H9 (cell line): ENCODE measurements at regions not wholly inside any gene's neighbourhood (a gene's known extent, or its start where the extent isn't known, plus 50 kb on each side); places are given as distances from the start of the nearest gene placed in this dataset.

Experiments used
- DNase-seq: peaks from one replicate; pipeline ENCODE4 v3.0.0-alpha.2; 2017
- H2AFZ ChIP-seq: one replicate; pipeline ENCODE4 v1.6.1; 2013; ENCODE audit warnings: mild to moderate bottlenecking, low read length, control low read depth, moderate library complexity
- H2AK5ac ChIP-seq: 2 replicates; pipeline ENCODE4 v1.6.1; 2013; ENCODE audit warnings: low read length, control low read depth, mixed read lengths; ENCODE audit not compliant: insufficient read length
- H2BK120ac ChIP-seq: one replicate; pipeline ENCODE4 v1.6.1; 2013; ENCODE audit warnings: low read depth, mild to moderate bottlenecking, low read length, control low read depth, inconsistent platforms; ENCODE audit not compliant: poor library complexity, severe bottlenecking
- H2BK12ac ChIP-seq: 2 replicates; pipeline ENCODE4 v1.6.1; 2013; ENCODE audit warnings: low read length, control low read depth, mixed read lengths, low read depth; ENCODE audit not compliant: insufficient read length
- H2BK15ac ChIP-seq: 2 replicates; pipeline ENCODE4 v1.6.1; 2013; ENCODE audit warnings: low read depth, low read length, control low read depth
- H2BK20ac ChIP-seq: one replicate; pipeline ENCODE4 v1.6.1; 2013; ENCODE audit warnings: low read depth, mild to moderate bottlenecking, low read length, control low read depth, inconsistent platforms; ENCODE audit not compliant: poor library complexity, severe bottlenecking
- H2BK5ac ChIP-seq: 2 replicates; pipeline ENCODE4 v1.6.1; 2013; ENCODE audit warnings: low read length, control low read depth, mixed read lengths; ENCODE audit not compliant: insufficient read length
- H3K14ac ChIP-seq: 2 replicates; pipeline ENCODE4 v1.6.1; 2013; ENCODE audit warnings: low read length, control low read depth; ENCODE audit not compliant: insufficient read depth
- H3K18ac ChIP-seq: 2 replicates; pipeline ENCODE4 v1.6.1; 2013; ENCODE audit warnings: low read depth, mild to moderate bottlenecking, mixed read lengths, low read length, control low read depth; ENCODE audit not compliant: insufficient read length
- H3K23ac ChIP-seq: 2 replicates; pipeline ENCODE4 v1.6.1; 2013; ENCODE audit warnings: low read length, control low read depth, mixed read lengths, low read depth; ENCODE audit not compliant: insufficient read length
- H3K23me2 ChIP-seq: 2 replicates; pipeline ENCODE4 v1.6.1; 2013; ENCODE audit warnings: low read depth, mild to moderate bottlenecking, mixed read lengths, low read length, control low read depth; ENCODE audit not compliant: insufficient read length, poor library complexity, severe bottlenecking
- H3K27ac ChIP-seq: 2 replicates; pipeline ENCODE4 v1.5.1; 2013; ENCODE audit warnings: low read length, control low read depth, mixed read lengths, low read depth; ENCODE audit not compliant: insufficient read length
- H3K27me3 ChIP-seq: 2 replicates; pipeline ENCODE4 v1.6.1; 2013; ENCODE audit warnings: low read length, control low read depth, inconsistent platforms; ENCODE audit not compliant: insufficient read depth
- H3K4ac ChIP-seq: 2 replicates; pipeline ENCODE4 v1.6.1; 2013; ENCODE audit warnings: low read depth, mild to moderate bottlenecking, control low read depth, inconsistent platforms, low read length, moderate library complexity
- H3K4me1 ChIP-seq: 2 replicates; pipeline ENCODE4 v1.6.1; 2013; ENCODE audit warnings: low read length, control low read depth, inconsistent platforms; ENCODE audit not compliant: insufficient read depth
- H3K4me2 ChIP-seq: 2 replicates; pipeline ENCODE4 v1.6.1; 2013; ENCODE audit warnings: low read length, control low read depth, mixed read lengths; ENCODE audit not compliant: insufficient read length, insufficient read depth
- H3K56ac ChIP-seq: 2 replicates; pipeline ENCODE4 v1.6.1; 2013; ENCODE audit warnings: low read depth, mild to moderate bottlenecking, mixed read lengths, low read length, control low read depth; ENCODE audit not compliant: insufficient read length
- H3K79me1 ChIP-seq: 2 replicates; pipeline ENCODE4 v1.6.1; 2013; ENCODE audit warnings: low read depth, mild to moderate bottlenecking, moderate library complexity, low read length, control low read depth, inconsistent platforms; ENCODE audit not compliant: insufficient read depth, poor library complexity, severe bottlenecking
- H3K79me2 ChIP-seq: 2 replicates; pipeline ENCODE4 v1.6.1; 2013; ENCODE audit warnings: low read length, control low read depth, inconsistent platforms; ENCODE audit not compliant: insufficient read depth
- H3K9ac ChIP-seq: 2 replicates; pipeline ENCODE4 v1.6.1; 2013; ENCODE audit warnings: low read length, control low read depth, mixed read lengths; ENCODE audit not compliant: insufficient read length; ENCODE audit errors: extremely low read depth
- H3K9me3 ChIP-seq: one replicate; pipeline ENCODE4 v1.6.1; 2013; ENCODE audit warnings: low read depth, low read length, inconsistent platforms; ENCODE audit not compliant: control insufficient read depth
- H3T11ph ChIP-seq: one replicate; pipeline ENCODE4 v1.6.1; 2013; ENCODE audit warnings: mild to moderate bottlenecking, low read length, control low read depth, inconsistent platforms
- H4K20me1 ChIP-seq: one replicate; pipeline ENCODE4 v1.6.1; 2013; ENCODE audit not compliant: control insufficient read depth, insufficient read length, insufficient read depth
- H4K5ac ChIP-seq: 2 replicates; pipeline ENCODE4 v1.6.1; 2013; ENCODE audit warnings: low read depth, mild to moderate bottlenecking, mixed read lengths, low read length, control low read depth; ENCODE audit not compliant: insufficient read length
- H4K8ac ChIP-seq: replicated peaks from 2 replicates; pipeline ENCODE4 v1.6.1; 2013; ENCODE audit warnings: low read length, control low read depth, mixed read lengths, low read depth; ENCODE audit not compliant: insufficient read length
- H4K91ac ChIP-seq: 2 replicates; pipeline ENCODE4 v1.6.1; 2013; ENCODE audit warnings: low read depth, mild to moderate bottlenecking, moderate library complexity, mixed read lengths, low read length, control low read depth; ENCODE audit not compliant: insufficient read length
- H3K27ac Mint-ChIP-seq, 3 experiments: 2 replicates in 2 of 3; 3 replicates in 1 of 3; pipeline ENCODE4 v1.8.0; 2020 to 2021; ENCODE audit warnings: mixed read lengths in 3 of 3, mild to moderate bottlenecking in 1 of 3, moderate library complexity in 1 of 3
- H3K27me3 Mint-ChIP-seq: 2 replicates; pipeline ENCODE4 v1.8.0; 2021; ENCODE audit warnings: low read depth, mild to moderate bottlenecking, moderate library complexity, mixed read lengths
- H3K36me3 Mint-ChIP-seq, 3 experiments: 2 replicates in 2 of 3; 3 replicates in 1 of 3; pipeline ENCODE4 v1.8.0; 2020 to 2021; ENCODE audit warnings: low read depth in 3 of 3, mixed read lengths in 3 of 3; ENCODE audit not compliant: insufficient read depth in 1 of 3
- H3K4me1 Mint-ChIP-seq, 2 experiments: 2 replicates each; pipeline ENCODE4 v1.8.0; 2020; ENCODE audit warnings: mixed read lengths in 2 of 2
- H3K4me3 Mint-ChIP-seq, 2 experiments: 2 replicates in 1 of 2; 3 replicates in 1 of 2; pipeline ENCODE4 v1.8.0; 2020 to 2021; ENCODE audit warnings: mild to moderate bottlenecking in 2 of 2, mixed read lengths in 2 of 2, moderate library complexity in 1 of 2
- H3K9me3 Mint-ChIP-seq, 2 experiments: 2 replicates in 1 of 2; 3 replicates in 1 of 2; pipeline ENCODE4 v1.8.0; 2020; ENCODE audit warnings: mild to moderate bottlenecking in 2 of 2, mixed read lengths in 2 of 2, moderate library complexity in 1 of 2
- WGBS: extraction: QIAGEN DNeasy Blood & Tissue Kit; methylation state at CpG from one replicate; pipeline ENCODE4 v1.1.7; 2013; ENCODE audit warnings: missing lambda C conversion rate, low lambda C conversion rate, mixed read lengths; ENCODE audit not compliant: insufficient read length; ENCODE audit errors: extremely low coverage; 5-methylcytosine and 5-hydroxymethylcytosine counted together
- TF ChIP-seq, protein P1 (sequence below): fragments of 200-600 bp; sonication (generic); conservative IDR thresholded peaks from 3 replicates; pipeline ENCODE4 v1.8.0; 2021; ENCODE audit warnings: antibody characterized with exemption, mild to moderate bottlenecking

DNA sequence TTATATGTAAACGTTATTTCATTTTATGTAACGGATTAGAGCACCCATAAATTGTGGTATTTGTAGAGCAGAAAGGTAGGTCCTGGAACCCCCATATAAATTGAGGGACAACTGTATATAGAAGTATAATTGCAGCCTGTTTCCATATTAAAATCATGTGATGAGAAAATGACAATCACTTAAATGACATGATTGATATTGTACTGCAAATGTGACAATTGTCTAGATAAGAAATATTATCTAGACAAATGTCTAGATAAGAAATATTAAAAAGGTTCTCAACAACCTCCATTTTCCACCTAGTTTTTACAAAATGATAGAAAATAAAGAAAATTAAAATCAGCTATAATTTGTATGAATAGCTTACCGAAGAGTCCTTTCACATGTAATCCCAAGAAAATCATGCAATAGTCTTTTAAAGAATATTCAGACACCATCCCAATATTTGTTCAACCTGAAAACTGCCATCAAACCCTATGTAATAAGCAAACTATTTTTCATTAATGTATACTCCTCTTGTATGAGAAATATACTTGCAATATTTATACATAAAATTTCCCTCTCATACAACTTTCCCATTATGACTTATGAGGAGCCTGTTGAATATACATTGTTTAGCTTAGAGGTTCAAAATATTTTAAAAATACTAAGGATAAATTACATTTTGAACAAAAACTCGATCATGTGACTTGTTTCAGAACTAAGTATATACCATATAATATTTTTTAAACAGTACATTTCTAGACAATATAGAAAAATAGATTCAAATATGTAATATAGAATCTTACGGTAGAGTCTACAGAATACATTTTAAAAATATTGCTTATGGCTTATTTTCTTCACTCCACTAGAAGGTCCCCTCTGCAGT is 153.2 kb downstream of the CRPPA start:
- no peaks in the 10 kb centered on the region for H3K9me3 Mint-ChIP-seq
- H2AFZ ChIP-seq, result no peak overlapping the region
- H3K4me1 ChIP-seq, result no peaks in the 10 kb centered on the region
- 100% methylated on average over 2 of the region's 5 CpGs for WGBS
- H2AK5ac ChIP-seq, result no peak overlapping the region
- no peak overlapping the region for H2BK120ac ChIP-seq
- H3K27me3 Mint-ChIP-seq, result no peaks in the 10 kb centered on the region
- H3T11ph ChIP-seq, result no peak overlapping the region
- no peak overlapping the region for H4K8ac ChIP-seq
- H3K23me2 ChIP-seq, result no peaks in the 10 kb centered on the region
- no peak for DNase-seq
- H4K5ac ChIP-seq, result no peak overlapping the region
- TF ChIP-seq, protein P1, sequence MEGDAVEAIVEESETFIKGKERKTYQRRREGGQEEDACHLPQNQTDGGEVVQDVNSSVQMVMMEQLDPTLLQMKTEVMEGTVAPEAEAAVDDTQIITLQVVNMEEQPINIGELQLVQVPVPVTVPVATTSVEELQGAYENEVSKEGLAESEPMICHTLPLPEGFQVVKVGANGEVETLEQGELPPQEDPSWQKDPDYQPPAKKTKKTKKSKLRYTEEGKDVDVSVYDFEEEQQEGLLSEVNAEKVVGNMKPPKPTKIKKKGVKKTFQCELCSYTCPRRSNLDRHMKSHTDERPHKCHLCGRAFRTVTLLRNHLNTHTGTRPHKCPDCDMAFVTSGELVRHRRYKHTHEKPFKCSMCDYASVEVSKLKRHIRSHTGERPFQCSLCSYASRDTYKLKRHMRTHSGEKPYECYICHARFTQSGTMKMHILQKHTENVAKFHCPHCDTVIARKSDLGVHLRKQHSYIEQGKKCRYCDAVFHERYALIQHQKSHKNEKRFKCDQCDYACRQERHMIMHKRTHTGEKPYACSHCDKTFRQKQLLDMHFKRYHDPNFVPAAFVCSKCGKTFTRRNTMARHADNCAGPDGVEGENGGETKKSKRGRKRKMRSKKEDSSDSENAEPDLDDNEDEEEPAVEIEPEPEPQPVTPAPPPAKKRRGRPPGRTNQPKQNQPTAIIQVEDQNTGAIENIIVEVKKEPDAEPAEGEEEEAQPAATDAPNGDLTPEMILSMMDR, result no peak
- H3K4ac ChIP-seq, result no peak overlapping the region
- no peaks in the 10 kb centered on the region for H3K79me1 ChIP-seq
- no peak overlapping the region for H3K9ac ChIP-seq
- H3K36me3 Mint-ChIP-seq, result no peaks in the 10 kb centered on the region
- no peak overlapping the region for H3K56ac ChIP-seq
- peaks cover 14 to 23% of the 10 kb centered on the region in 2 experiments for H3K4me1 Mint-ChIP-seq
- no peak overlapping the region for H4K91ac ChIP-seq
- no peaks in the 10 kb centered on the region for H4K20me1 ChIP-seq
- no peak overlapping the region for H2BK5ac ChIP-seq
- H3K4me2 ChIP-seq, result no peak overlapping the region
- no peak overlapping the region for H3K27ac Mint-ChIP-seq
- H3K4me3 Mint-ChIP-seq, result no peak overlapping the region
- no peaks in the 10 kb centered on the region for H3K9me3 ChIP-seq
- no peak overlapping the region for H3K14ac ChIP-seq
- no peak overlapping the region for H2BK12ac ChIP-seq
- no peak overlapping the region for H2BK20ac ChIP-seq
- no peak overlapping the region for H3K18ac ChIP-seq
- no peaks in the 10 kb centered on the region for H3K27me3 ChIP-seq
- no peak overlapping the region for H2BK15ac ChIP-seq
- H3K27ac ChIP-seq, result no peak overlapping the region
- no peak overlapping the region for H3K23ac ChIP-seq
- H3K79me2 ChIP-seq, result no peaks in the 10 kb centered on the region
